ENCODE measurements at regions not wholly inside any gene's neighbourhood (a gene's known extent, or its start where the extent isn't known, plus 50 kb on each side); places are given as distances from the start of the nearest gene placed in this dataset.
"Not testable (repeated sequence)": the region's sequence is repeated elsewhere in the genome, so short reads cannot be mapped to it uniquely, and the experiment has no call there.

DNA sequence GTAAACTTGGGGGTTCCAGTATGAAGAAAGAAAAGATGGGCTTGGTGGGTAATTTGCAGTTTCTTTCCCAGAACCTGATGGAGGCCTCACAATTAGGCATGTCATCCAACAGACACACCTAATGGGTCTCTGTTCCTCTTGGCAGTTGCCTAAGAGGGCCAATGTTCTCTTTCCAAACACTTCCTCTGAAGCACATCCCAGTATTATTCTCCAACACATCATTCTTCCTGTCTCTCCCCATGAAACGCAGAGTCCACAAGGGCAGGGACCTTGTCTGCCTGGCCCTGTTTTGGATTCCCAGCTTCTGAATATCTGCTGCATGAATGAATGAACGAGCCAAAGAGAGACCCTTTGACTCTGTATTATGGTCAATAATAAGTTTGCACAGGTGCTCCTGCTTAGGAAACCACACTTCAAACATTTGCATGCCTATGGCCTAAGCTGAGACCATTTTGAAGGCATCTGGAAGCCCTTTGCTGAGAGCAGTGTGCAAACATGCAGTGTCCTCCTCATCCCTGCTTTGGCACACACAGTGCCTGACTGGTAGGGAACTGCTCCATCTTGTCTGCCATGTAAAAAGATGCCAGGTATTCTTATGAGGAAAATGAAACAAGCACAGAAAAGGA, 100.9 kb upstream of the CHST15 start:
- H3K4me1 Mint-ChIP-seq = no peaks in the 10 kb centered on the region
- TF ChIP-seq CTCF (conservative IDR thresholded peaks at IDR 0.05) = no peak
- Histone ChIP-seq H3K9me3 (ENCODE audit: control insufficient read depth, low read length) (no peaks in the 10 kb centered on the region), H3K27me3 (ENCODE audit: control insufficient read depth, insufficient read depth, low read length, poor library complexity, severe bottlenecking) (no peaks in the 10 kb centered on the region), H3K36me3 (ENCODE audit: control insufficient read depth, insufficient read depth, low read length) (no peaks in the 10 kb centered on the region), H3K4me1 (ENCODE audit: control insufficient read depth, insufficient read depth, low read length) (no peaks in the 10 kb centered on the region), H3K4me3 (ENCODE audit: low read length) (no peak overlapping the region), H3K9ac (ENCODE audit: extremely low read depth, low read length, poor library complexity, severe bottlenecking) (no peak overlapping the region), H3K27ac (ENCODE audit: low read depth, low read length) (no peak overlapping the region)
- no peak overlapping the region for H3K27ac Mint-ChIP-seq
- H3K27me3 Mint-ChIP-seq (ENCODE audit: insufficient read depth) = peaks cover 9% of the 10 kb centered on the region
- WGBS, 2 experiments (ENCODE audit: insufficient coverage in 1 of 2, insufficient read length in 1 of 2) = 89 to 100% methylated on average over 1 to 2 of the region's 2 CpGs
- H3K9me3 Mint-ChIP-seq = peaks cover 7% of the 10 kb centered on the region
- DNase-seq = peak; percentile 13
- no peak overlapping the region for H3K4me3 Mint-ChIP-seq
- H3K36me3 Mint-ChIP-seq (ENCODE audit: low read depth) = no peaks in the 10 kb centered on the region

DNA sequence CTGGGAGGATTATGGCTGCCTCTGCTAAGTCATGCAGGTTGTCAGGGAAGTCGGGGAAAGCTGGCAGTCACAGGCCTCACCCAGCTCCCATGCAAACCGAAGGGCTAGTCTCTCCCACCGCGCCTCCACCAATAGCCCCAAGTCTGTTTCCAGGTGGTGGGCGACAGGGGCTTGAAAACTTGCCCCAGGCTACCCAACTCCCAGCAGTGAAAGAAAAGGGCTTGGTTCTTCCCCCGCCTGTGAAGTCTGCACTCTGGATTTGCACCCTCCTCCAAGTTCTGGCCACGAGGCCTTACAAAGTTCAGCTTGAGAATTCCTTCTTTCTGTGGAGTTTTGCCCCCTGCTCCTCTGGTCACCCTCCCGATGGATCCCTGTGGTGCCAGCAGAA, 99.9 kb upstream of the CHST15 start:
- no peaks in the 10 kb centered on the region for H3K27me3 ChIP-seq (ENCODE audit: control insufficient read depth, insufficient read depth, low read length, poor library complexity, severe bottlenecking)
- no peak for TF ChIP-seq CTCF (conservative IDR thresholded peaks at IDR 0.05)
- no peak overlapping the region for H3K4me3 ChIP-seq (ENCODE audit: low read length)
- H3K9ac ChIP-seq (ENCODE audit: extremely low read depth, low read length, poor library complexity, severe bottlenecking) = no peak overlapping the region
- H3K4me3 Mint-ChIP-seq = no peak overlapping the region
- no peaks in the 10 kb centered on the region for H3K36me3 ChIP-seq (ENCODE audit: control insufficient read depth, insufficient read depth, low read length)
- peaks cover 7% of the 10 kb centered on the region for H3K9me3 Mint-ChIP-seq
- H3K4me1 ChIP-seq (ENCODE audit: control insufficient read depth, insufficient read depth, low read length) = no peaks in the 10 kb centered on the region
- H3K9me3 ChIP-seq (ENCODE audit: control insufficient read depth, low read length) = no peaks in the 10 kb centered on the region
- H3K4me1 Mint-ChIP-seq = no peaks in the 10 kb centered on the region
- DNase-seq = no peak
- no peaks in the 10 kb centered on the region for H3K36me3 Mint-ChIP-seq (ENCODE audit: low read depth)
- no peak overlapping the region for H3K27ac Mint-ChIP-seq
- WGBS, 2 experiments (ENCODE audit: insufficient coverage in 1 of 2, insufficient read length in 1 of 2) = 93 to 96% methylated on average over 3 to 8 of the region's 8 CpGs
- H3K27ac ChIP-seq (ENCODE audit: low read depth, low read length) = no peak overlapping the region
- H3K27me3 Mint-ChIP-seq (ENCODE audit: insufficient read depth) = peaks cover 11% of the 10 kb centered on the region

DNA sequence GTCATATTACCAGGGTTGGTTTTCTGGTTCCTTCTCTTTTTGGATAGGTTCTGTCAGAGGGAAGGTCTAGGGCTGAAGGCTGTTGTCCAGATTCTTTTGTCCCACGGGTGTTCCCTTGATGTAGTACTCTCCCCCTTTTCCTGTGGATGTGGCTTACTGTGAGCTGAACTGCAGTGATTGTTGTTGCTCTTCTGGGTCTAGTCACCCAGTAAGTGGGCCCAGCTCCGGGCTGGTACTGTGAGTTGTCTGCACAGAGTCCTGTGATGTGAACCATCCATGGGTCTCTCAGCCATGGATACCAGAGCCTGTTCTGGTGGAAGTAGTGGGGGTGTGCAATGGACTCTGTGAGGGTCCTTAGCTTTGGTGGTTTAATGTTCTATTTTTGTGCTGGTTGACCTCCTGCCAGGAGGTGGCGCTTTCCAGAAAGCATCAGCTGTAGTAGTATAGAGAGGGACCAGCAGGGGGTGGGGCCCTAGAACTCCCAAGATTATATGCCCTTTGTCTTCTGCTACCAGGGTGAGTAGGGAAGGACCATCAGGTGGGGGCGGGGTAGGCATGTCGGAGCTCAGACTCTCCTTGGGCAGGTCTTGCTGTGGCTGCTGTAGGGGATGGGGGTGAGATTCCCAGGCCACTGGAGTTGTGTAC, 99.4 kb upstream of the CHST15 start:
- H3K27ac ChIP-seq (ENCODE audit: low read depth, low read length); H3K9me3 Mint-ChIP-seq; H3K36me3 ChIP-seq (ENCODE audit: control insufficient read depth, insufficient read depth, low read length); H3K36me3 Mint-ChIP-seq (ENCODE audit: low read depth); H3K27me3 ChIP-seq (ENCODE audit: control insufficient read depth, insufficient read depth, low read length, poor library complexity, severe bottlenecking); H3K4me3 Mint-ChIP-seq; H3K9me3 ChIP-seq (ENCODE audit: control insufficient read depth, low read length); H3K4me3 ChIP-seq (ENCODE audit: low read length); H3K27ac Mint-ChIP-seq; H3K4me1 Mint-ChIP-seq; H3K9ac ChIP-seq (ENCODE audit: extremely low read depth, low read length, poor library complexity, severe bottlenecking); H3K4me1 ChIP-seq (ENCODE audit: control insufficient read depth, insufficient read depth, low read length): not testable (repeated sequence)
- peaks cover 11% of the 10 kb centered on the region for H3K27me3 Mint-ChIP-seq (ENCODE audit: insufficient read depth)
- peak; percentile 68 for TF ChIP-seq CTCF (conservative IDR thresholded peaks at IDR 0.05)
- peak; percentile 73 for DNase-seq
- WGBS, 2 experiments (ENCODE audit: insufficient coverage in 1 of 2, insufficient read length in 1 of 2) = 93 to 94% methylated on average over 3 to 5 of the region's 5 CpGs

- H3K36me3 ChIP-seq (ENCODE audit: control insufficient read depth, insufficient read depth, low read length); H3K4me1 ChIP-seq (ENCODE audit: control insufficient read depth, insufficient read depth, low read length); H3K4me3 ChIP-seq (ENCODE audit: low read length); H3K9me3 ChIP-seq (ENCODE audit: control insufficient read depth, low read length); H3K4me1 Mint-ChIP-seq; H3K4me3 Mint-ChIP-seq; H3K27ac Mint-ChIP-seq; H3K27ac ChIP-seq (ENCODE audit: low read depth, low read length); H3K9ac ChIP-seq (ENCODE audit: extremely low read depth, low read length, poor library complexity, severe bottlenecking); H3K9me3 Mint-ChIP-seq; DNase-seq; H3K36me3 Mint-ChIP-seq (ENCODE audit: low read depth); H3K27me3 ChIP-seq (ENCODE audit: control insufficient read depth, insufficient read depth, low read length, poor library complexity, severe bottlenecking): not testable (repeated sequence)
- WGBS, 2 experiments (ENCODE audit: insufficient coverage in 1 of 2, insufficient read length in 1 of 2) = 63% methylated on average over 1 of the region's 2 CpGs; no CpG with 5 or more reads in 1 of the 2 experiments
- peaks cover 11% of the 10 kb centered on the region for H3K27me3 Mint-ChIP-seq (ENCODE audit: insufficient read depth)
These were observed 97.1 kb upstream of the CHST15 start for GRCh38 chr10:124190476-124190875.
